Astrocyte of the spinal cord (primary cell): ENCODE measurements at regions not wholly inside any gene's neighbourhood (a gene's known extent, or its start where the extent isn't known, plus 50 kb on each side); places are given as distances from the start of the nearest gene placed in this dataset.

ENCODE experiments used
- DNase-seq: peaks from one replicate; pipeline ENCODE4 v3.0.0; 2011; ENCODE audit warnings: low read depth, low spot score
- H3K4me3 ChIP-seq: 2 replicates; pipeline ENCODE4 v1.5.1; 2011; ENCODE audit warnings: low read depth, mild to moderate bottlenecking, low read length, moderate library complexity
- in situ Hi-C: cut with HindIII; loops from 2 replicates; pipeline ENCODE4 v1.10.0; 2017; ENCODE audit warnings: low sequenced_read_pairs
- TF ChIP-seq, protein P1 (sequence below): IDR thresholded peaks from 2 replicates; pipeline ENCODE4 v1.5.1; 2012; ENCODE audit warnings: low read depth, mild to moderate bottlenecking, low read length, inconsistent platforms

DNA sequence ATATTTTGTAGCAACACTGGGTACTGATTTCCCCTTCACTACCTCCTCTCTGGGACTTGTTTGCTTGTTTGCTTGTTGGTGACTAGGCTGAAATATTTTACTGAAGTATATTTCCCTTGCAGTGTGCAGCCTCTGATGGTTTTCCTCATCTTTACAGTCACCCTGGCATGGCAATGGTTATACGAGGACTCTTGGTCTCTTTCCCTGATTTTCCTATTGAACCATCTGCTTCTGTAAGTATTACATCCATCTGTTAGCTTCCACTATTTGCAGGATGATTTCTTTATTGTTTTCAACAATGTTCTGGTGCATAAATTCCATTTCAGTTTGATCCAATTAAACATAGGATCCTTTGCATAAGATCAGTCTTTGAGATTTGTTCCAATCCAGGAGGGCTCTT, 465.1 kb downstream of the MEI4 start:
- H3K4me3 ChIP-seq: no peak overlapping the region
- no peak for DNase-seq
- TF ChIP-seq, protein P1, sequence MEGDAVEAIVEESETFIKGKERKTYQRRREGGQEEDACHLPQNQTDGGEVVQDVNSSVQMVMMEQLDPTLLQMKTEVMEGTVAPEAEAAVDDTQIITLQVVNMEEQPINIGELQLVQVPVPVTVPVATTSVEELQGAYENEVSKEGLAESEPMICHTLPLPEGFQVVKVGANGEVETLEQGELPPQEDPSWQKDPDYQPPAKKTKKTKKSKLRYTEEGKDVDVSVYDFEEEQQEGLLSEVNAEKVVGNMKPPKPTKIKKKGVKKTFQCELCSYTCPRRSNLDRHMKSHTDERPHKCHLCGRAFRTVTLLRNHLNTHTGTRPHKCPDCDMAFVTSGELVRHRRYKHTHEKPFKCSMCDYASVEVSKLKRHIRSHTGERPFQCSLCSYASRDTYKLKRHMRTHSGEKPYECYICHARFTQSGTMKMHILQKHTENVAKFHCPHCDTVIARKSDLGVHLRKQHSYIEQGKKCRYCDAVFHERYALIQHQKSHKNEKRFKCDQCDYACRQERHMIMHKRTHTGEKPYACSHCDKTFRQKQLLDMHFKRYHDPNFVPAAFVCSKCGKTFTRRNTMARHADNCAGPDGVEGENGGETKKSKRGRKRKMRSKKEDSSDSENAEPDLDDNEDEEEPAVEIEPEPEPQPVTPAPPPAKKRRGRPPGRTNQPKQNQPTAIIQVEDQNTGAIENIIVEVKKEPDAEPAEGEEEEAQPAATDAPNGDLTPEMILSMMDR: no peak
- in situ Hi-C loops: no loop called here

DNA sequence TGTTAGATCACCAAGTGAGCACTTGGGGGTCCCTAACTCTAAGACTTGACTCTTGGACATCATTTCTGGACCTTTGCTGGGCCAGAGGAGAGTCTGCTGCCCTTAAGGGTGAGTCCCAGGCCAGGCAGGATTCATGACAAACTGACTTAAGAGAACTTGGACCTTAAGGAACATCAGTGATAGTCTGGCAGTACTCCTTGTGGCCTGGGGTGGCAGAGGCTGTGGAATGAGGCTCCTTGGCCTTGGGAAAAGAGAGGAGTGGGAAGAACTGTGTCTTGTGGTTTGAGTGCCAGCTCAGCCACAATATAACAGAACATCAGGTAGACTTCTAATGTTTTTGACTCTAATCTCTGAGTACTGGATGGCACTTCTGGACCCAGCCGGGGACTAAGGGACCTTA, 478.7 kb downstream of the MEI4 start:
- DNase-seq: no peak
- no peak overlapping the region for H3K4me3 ChIP-seq
- in situ Hi-C loops: no loop called here
- TF ChIP-seq, protein P1: no peak

DNA sequence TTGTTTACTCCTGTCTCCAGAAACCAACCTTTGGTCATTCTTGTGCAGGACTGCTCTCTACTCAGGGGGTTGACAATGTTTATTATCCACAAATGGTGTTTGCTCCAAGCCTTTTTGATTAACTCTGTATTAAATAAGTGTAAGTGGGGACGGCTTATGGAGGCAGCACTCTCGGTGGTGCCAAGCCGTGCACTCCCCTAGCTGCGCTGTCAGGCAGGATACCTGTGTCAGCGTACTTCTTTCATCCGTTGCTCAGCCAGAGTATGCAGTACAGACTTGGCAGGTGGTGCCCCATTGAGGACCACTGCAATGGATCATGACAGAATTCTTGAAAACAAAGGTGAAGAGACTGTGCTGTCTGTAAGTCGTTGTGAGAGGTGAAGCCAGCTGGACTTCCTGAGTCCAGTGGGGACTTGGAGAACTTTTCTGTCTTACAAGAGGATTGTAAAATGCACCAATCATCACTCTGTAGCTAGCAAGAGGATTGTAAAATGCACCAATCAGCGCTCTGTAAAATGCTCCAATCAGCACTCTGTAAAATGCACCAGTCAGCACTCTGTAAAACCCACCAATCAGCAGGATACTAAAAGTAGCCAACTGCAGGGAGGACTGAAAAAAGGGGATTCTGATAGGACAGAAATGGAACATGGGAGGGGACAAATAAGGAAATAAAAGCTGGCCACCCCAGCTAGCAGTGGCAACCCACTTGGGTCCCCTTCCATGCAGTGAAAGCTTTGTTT, 480.0 kb downstream of the MEI4 start:
- in situ Hi-C loops: no loop called here
- TF ChIP-seq, protein P1: no peak

DNA sequence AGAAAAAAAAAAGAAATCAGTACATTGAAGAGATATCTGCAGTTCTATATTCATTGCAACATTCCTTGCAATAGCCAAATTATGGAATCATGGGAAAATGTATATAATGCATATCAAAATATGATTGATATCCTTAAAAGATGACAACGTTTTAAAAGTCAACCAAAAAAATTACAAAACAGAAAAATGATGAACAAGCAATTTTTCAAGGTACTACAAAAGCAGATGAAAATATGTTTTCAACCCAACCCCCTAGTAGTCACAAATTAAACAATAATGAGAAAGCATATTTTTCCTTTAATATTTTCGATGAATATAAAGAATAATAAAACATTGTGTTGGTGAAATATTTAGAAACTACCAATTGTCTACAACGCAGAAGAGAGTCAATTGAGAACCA, 497.6 kb downstream of the MEI4 start:
- DNase-seq: no peak
- in situ Hi-C loops: no loop called here
- no peak overlapping the region for H3K4me3 ChIP-seq
- TF ChIP-seq, protein P1: no peak

More for the DNA sequence above, 480.0 kb downstream of the MEI4 start:
- no peak overlapping the region for H3K4me3 ChIP-seq
- no peak for DNase-seq

DNA sequence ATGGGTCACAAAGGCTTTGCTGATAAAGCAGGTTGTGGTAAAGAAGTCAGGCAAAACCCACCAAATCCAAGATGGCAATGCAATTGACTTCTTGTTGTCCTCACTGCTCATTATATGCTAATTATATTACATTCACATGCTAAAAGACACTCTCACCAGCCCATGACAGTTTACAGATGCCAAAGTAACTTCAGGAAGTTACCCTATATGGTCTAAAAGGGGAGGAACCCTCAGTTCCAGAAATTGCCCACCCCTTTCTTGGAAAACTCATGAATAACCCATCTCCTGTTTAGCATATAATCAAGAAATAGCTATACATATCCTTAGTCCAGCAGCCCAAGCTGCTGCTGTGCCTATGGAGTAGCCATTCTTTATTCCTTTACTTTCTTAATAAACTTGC, 501.1 kb downstream of the MEI4 start:
- H3K4me3 ChIP-seq: no peak overlapping the region
- in situ Hi-C loops: no loop called here
- no peak for DNase-seq
- TF ChIP-seq, protein P1: no peak

DNA sequence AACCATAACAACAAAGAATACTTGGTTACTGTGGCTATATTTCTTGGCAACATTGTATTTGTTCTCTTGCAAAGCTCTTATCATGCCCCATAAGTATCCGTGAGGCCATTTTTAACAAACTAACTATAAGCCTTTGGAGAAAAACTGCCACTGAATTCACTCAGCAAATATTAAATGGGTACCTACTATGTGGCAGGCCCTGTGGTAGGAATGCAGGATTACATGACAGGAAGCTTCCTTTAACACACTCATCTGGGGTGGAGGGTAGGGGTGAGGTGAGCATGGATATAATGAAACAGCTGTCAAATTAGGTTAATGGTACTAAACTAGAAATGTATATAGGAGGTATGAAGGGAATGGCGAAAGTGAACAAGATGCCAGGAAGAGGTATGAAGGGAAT, 504.8 kb downstream of the MEI4 start:
- no peak overlapping the region for H3K4me3 ChIP-seq
- TF ChIP-seq, protein P1: no peak
- in situ Hi-C loops: no loop called here
- DNase-seq: no peak
